ENCODE measurements at regions not wholly inside any gene's neighbourhood (a gene's known extent, or its start where the extent isn't known, plus 50 kb on each side); places are given as distances from the start of the nearest gene placed in this dataset.

GRCh38 chr2:14540015-14540414 lies 92.5 kb upstream of the LRATD1 start:
- no peak for DNase-seq (ENCODE audit: low spot score)
- in situ Hi-C loops (cut with MboI; ENCODE audit: low sequenced_read_pairs, unreplicated experiment) = no loop called here
- TF ChIP-seq CTCF (IDR thresholded peaks at IDR 0.05; ENCODE audit: borderline replicate concordance, control extremely low read depth, extremely low read depth, insufficient read depth, missing control alignments) = no peak

GRCh38 chr2:14543284-14543683 lies 89.2 kb upstream of the LRATD1 start:
- no peak for DNase-seq (ENCODE audit: low spot score)
- in situ Hi-C loops (cut with MboI; ENCODE audit: low sequenced_read_pairs, unreplicated experiment) = no loop called here
- no peak for TF ChIP-seq CTCF (IDR thresholded peaks at IDR 0.05; ENCODE audit: borderline replicate concordance, control extremely low read depth, extremely low read depth, insufficient read depth, missing control alignments)

- no peak for TF ChIP-seq CTCF (IDR thresholded peaks at IDR 0.05; ENCODE audit: borderline replicate concordance, control extremely low read depth, extremely low read depth, insufficient read depth, missing control alignments)
- in situ Hi-C loops (cut with MboI; ENCODE audit: low sequenced_read_pairs, unreplicated experiment) = no loop called here
- DNase-seq (ENCODE audit: low spot score) = no peak
These were observed 88.3 kb upstream of the LRATD1 start for GRCh38 chr2:14544247-14544646.

- in situ Hi-C loops (cut with MboI; ENCODE audit: low sequenced_read_pairs, unreplicated experiment) = no loop called here
- no peak for DNase-seq (ENCODE audit: low spot score)
- TF ChIP-seq CTCF (IDR thresholded peaks at IDR 0.05; ENCODE audit: borderline replicate concordance, control extremely low read depth, extremely low read depth, insufficient read depth, missing control alignments) = no peak
These were observed 84.7 kb upstream of the LRATD1 start for GRCh38 chr2:14547830-14548229.

- TF ChIP-seq CTCF (IDR thresholded peaks at IDR 0.05; ENCODE audit: borderline replicate concordance, control extremely low read depth, extremely low read depth, insufficient read depth, missing control alignments) = no peak
- in situ Hi-C loops (cut with MboI; ENCODE audit: low sequenced_read_pairs, unreplicated experiment) = no loop called here
- no peak for DNase-seq (ENCODE audit: low spot score)
These were observed 81.9 kb upstream of the LRATD1 start for GRCh38 chr2:14550658-14551057.

GRCh38 chr2:14551069-14551468 lies 81.4 kb upstream of the LRATD1 start:
- no peak for DNase-seq (ENCODE audit: low spot score)
- TF ChIP-seq CTCF (IDR thresholded peaks at IDR 0.05; ENCODE audit: borderline replicate concordance, control extremely low read depth, extremely low read depth, insufficient read depth, missing control alignments) = no peak
- in situ Hi-C loops (cut with MboI; ENCODE audit: low sequenced_read_pairs, unreplicated experiment) = no loop called here

GRCh38 chr2:14552286-14552685 lies 80.2 kb upstream of the LRATD1 start:
- in situ Hi-C loops (cut with MboI; ENCODE audit: low sequenced_read_pairs, unreplicated experiment) = no loop called here
- TF ChIP-seq CTCF (IDR thresholded peaks at IDR 0.05; ENCODE audit: borderline replicate concordance, control extremely low read depth, extremely low read depth, insufficient read depth, missing control alignments) = no peak
- no peak for DNase-seq (ENCODE audit: low spot score)
